Ovary (tissue), 3 donors: ENCODE measurements at regions not wholly inside any gene's neighbourhood (a gene's known extent, or its start where the extent isn't known, plus 50 kb on each side); places are given as distances from the start of the nearest gene placed in this dataset.

Experiments used
- EP300 ChIP-seq: sonication (generic); formaldehyde crosslinking; IDR thresholded peaks from one replicate; pipeline ENCODE4 v1.6.1; 2017; ENCODE audit warnings: antibody characterized with exemption
- POLR2A ChIP-seq: fragments of 450-650 bp; IDR thresholded peaks from one replicate; pipeline ENCODE4 v1.6.1; 2017; ENCODE audit warnings: antibody characterized with exemption, mild to moderate bottlenecking, moderate library complexity
- TF ChIP-seq, protein P1 (sequence below), 3 donors: fragments of 450-650 bp in 2 of 3; fragments of 200-600 bp in 1 of 3; IDR thresholded peaks; one replicate each; pipeline versions ENCODE4 v1.5.1 to v1.8.0; 2016 to 2022; ENCODE audit warnings: antibody characterized with exemption in 3 of 3, mild to moderate bottlenecking in 1 of 3
- donor health status: DM: no; HTN: no; CAD: no.

DNA sequence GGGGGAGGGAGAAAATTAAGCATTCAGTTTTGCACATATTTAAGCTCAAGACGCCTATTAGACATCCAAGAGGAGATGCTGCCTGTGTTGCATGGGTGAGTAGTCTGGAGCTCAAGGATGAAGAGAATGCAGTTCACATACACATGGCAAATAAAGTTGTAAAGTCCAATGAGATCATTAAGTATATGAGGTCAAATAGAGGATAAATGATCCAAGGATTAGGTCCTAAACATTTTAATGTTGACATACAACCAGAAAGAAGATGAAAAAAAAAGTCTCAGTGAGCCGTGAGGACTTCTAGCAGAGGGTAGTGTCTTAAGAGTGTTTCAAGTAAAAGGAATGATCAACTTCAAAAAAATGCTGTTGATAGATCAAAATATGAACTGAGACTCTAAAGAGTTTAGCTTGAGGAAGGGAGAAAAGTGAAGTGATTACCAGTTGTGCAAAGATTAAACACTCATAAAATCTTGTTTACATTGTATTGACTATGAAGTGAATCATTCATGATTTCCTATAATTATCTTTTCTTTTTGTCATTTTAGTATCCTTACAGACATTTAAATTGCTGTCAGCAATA is 251.8 kb downstream of the ZNF608 start:
- TF ChIP-seq, protein P1, sequence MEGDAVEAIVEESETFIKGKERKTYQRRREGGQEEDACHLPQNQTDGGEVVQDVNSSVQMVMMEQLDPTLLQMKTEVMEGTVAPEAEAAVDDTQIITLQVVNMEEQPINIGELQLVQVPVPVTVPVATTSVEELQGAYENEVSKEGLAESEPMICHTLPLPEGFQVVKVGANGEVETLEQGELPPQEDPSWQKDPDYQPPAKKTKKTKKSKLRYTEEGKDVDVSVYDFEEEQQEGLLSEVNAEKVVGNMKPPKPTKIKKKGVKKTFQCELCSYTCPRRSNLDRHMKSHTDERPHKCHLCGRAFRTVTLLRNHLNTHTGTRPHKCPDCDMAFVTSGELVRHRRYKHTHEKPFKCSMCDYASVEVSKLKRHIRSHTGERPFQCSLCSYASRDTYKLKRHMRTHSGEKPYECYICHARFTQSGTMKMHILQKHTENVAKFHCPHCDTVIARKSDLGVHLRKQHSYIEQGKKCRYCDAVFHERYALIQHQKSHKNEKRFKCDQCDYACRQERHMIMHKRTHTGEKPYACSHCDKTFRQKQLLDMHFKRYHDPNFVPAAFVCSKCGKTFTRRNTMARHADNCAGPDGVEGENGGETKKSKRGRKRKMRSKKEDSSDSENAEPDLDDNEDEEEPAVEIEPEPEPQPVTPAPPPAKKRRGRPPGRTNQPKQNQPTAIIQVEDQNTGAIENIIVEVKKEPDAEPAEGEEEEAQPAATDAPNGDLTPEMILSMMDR (IDR thresholded peaks at IDR 0.05), result no peak
- TF ChIP-seq POLR2A (no peak), EP300 (no peak)
